ENCODE measurements at regions not wholly inside any gene's neighbourhood (a gene's known extent, or its start where the extent isn't known, plus 50 kb on each side); places are given as distances from the start of the nearest gene placed in this dataset.

DNA sequence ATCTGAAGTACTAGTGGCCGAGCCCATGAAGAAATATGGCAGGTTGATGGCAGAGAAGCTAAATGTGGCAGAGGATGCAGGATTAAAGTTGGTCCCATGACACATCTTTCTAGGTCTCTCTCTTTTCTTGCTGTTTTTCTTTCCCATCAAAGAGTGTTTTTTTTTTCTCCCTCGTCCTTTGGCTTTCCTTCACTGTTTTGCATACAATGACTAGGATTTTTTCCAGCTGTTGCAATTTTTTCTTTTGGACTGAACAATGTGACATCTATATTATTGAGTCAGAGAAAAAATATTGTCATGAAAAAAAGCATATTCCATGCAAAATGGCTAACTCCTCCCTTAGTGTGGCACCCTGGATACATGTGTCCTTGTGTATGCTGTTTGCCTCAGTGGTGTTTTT lies 939.5 kb upstream of the FANCL start:
- no peaks in the 10 kb centered on the region for H3K27me3 ChIP-seq (ENCODE audit: insufficient read depth in 3 of 3, low read length in 2 of 3)
- H3K9me3 ChIP-seq, result no peaks in the 10 kb centered on the region
- ATAC-seq (no peak), DNase-seq (no peak)
- intact Hi-C loops (cut with DNase I), result no loop called here
- H3K36me3 ChIP-seq (ENCODE audit: insufficient read depth in 1 of 2, low read depth in 1 of 2), result no peaks in the 10 kb centered on the region
- 40 to 56% (median 44%) methylated on average over 2 of the region's 2 CpGs for WGBS, 3 donors
- TF ChIP-seq, protein P1, sequence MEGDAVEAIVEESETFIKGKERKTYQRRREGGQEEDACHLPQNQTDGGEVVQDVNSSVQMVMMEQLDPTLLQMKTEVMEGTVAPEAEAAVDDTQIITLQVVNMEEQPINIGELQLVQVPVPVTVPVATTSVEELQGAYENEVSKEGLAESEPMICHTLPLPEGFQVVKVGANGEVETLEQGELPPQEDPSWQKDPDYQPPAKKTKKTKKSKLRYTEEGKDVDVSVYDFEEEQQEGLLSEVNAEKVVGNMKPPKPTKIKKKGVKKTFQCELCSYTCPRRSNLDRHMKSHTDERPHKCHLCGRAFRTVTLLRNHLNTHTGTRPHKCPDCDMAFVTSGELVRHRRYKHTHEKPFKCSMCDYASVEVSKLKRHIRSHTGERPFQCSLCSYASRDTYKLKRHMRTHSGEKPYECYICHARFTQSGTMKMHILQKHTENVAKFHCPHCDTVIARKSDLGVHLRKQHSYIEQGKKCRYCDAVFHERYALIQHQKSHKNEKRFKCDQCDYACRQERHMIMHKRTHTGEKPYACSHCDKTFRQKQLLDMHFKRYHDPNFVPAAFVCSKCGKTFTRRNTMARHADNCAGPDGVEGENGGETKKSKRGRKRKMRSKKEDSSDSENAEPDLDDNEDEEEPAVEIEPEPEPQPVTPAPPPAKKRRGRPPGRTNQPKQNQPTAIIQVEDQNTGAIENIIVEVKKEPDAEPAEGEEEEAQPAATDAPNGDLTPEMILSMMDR (IDR thresholded peaks at IDR 0.05), result no peak
- no peaks in the 10 kb centered on the region for H3K4me1 ChIP-seq
- H3K4me3 ChIP-seq, result no peak overlapping the region
- no peak overlapping the region for H3K27ac ChIP-seq

DNA sequence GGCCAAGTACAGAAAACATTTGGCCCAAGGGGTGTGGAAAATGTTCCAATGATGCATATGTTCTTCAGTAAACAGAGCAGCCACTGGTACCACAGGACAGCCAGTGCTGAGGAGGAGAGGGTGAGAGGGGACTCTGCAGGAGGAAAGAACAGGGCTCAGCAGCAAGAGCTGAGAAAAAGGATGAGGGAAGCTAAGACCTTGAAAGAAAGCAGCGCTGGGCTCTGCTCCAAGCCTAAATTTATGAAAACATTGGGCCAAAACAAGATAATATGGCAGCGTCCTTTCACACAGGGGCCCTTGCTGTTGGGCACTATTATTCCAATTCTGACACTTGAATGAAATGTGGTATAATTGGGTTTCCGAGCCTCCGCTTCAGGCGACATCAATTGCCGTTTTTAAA lies 939.0 kb upstream of the FANCL start:
- Histone ChIP-seq H3K9me3 (no peaks in the 10 kb centered on the region), H3K4me1 (no peaks in the 10 kb centered on the region), H3K27ac (no peak overlapping the region), H3K36me3 (ENCODE audit: insufficient read depth in 1 of 2, low read depth in 1 of 2) (no peaks in the 10 kb centered on the region), H3K27me3 (ENCODE audit: insufficient read depth in 3 of 3, low read length in 2 of 3) (no peaks in the 10 kb centered on the region), H3K4me3 (no peak overlapping the region)
- ATAC-seq (no peak), DNase-seq (no peak)
- WGBS, 3 donors, result 83 to 89% (median 85%) methylated on average over 6 of the region's 6 CpGs
- TF ChIP-seq, protein P1 (IDR thresholded peaks at IDR 0.05), result no peak
- intact Hi-C loops (cut with DNase I), result no loop called here

DNA sequence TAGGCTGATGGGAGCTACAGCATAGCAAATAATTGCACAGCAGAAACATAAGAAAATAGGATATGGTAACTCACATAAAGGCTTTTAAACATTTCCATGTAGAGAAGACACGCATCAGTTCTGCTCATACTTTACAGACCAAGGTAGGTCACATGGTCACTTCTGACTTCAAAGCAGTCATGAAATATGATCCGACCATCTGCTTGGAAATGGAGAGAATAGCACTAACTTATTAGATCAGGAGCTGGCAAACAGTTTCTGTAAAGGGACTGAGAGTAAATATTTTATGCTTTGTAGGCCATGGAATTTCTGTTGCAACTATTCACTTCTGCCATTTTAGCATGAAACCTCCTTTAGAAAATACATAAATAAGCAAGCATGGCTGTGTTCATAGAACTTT lies 936.6 kb upstream of the FANCL start:
- no peak overlapping the region for H3K4me3 ChIP-seq
- TF ChIP-seq, protein P1 (IDR thresholded peaks at IDR 0.05), result no peak
- no peaks in the 10 kb centered on the region for H3K4me1 ChIP-seq
- H3K27ac ChIP-seq, result no peak overlapping the region
- H3K27me3 ChIP-seq (ENCODE audit: insufficient read depth in 3 of 3, low read length in 2 of 3), result peaks cover 0 to 1% (median 0%) of the 10 kb centered on the region in 3 donors
- WGBS, 3 donors, result 28 to 34% (median 30%) methylated on average over 2 of the region's 2 CpGs
- DNase-seq, result no peak
- H3K9me3 ChIP-seq, result no peaks in the 10 kb centered on the region
- no peaks in the 10 kb centered on the region for H3K36me3 ChIP-seq (ENCODE audit: insufficient read depth in 1 of 2, low read depth in 1 of 2)
- no peak for ATAC-seq
- intact Hi-C loops (cut with DNase I), result no loop called here

DNA sequence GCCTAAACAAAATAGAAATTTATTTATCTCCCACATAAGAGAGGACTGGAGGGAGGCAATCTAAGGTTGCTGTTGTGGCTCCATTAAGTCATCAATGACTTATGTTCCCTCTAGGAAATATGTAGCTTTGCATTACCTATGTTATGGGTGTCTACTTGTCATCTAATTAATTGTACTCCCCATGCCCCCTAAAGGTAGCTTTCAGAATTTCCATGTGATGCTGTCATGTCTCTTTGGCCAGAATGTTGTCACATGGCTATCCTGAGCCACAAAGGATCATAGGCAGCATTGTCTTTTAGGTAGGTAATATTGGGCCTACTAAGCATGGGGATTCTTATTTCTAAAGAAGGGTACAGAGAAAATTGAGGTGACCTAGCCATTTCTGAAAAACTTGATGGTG lies 935.6 kb upstream of the FANCL start:
- peaks cover 0 to 1% (median 0%) of the 10 kb centered on the region in 3 donors for H3K27me3 ChIP-seq (ENCODE audit: insufficient read depth in 3 of 3, low read length in 2 of 3)
- ATAC-seq, result no peak
- no peak overlapping the region for H3K4me3 ChIP-seq
- no peaks in the 10 kb centered on the region for H3K9me3 ChIP-seq
- H3K27ac ChIP-seq, result no peak overlapping the region
- H3K36me3 ChIP-seq (ENCODE audit: insufficient read depth in 1 of 2, low read depth in 1 of 2), result no peaks in the 10 kb centered on the region
- TF ChIP-seq, protein P1 (IDR thresholded peaks at IDR 0.05), result no peak
- H3K4me1 ChIP-seq, result no peaks in the 10 kb centered on the region
- no peak for DNase-seq
- intact Hi-C loops (cut with DNase I), result no loop called here

DNA sequence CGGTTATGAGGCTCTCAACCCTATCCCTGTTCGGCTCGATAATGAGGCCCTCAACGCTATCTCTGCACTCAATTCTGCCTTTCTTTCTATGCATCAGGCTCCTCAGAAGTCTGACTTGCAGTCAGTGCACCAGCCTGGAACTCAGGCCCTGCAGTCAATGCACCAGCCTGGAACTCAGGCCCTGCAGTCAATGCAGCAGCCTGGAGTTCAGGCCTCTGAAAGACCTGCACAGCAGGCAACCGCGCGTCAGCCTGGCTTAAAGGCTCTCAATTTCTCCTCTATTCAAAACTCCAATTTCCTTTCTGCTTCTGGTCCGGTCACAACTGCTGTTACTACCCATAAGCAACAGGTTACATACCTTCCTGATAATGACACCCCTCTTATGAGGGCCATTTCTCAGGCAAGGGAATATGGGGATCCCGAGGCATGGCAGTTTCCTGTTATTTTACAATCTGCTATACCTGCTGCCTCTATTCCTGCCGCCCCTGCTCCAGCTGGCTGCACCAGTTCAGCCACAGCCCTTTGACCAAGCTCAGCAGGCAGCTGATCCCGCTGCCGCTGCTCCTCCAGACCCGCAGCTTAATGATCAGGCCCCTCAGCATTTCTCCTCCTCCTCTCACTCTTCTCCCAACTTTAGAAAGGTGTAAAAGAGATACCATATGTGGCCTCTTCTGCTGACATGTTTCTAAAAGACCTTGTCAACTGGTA lies 933.6 kb upstream of the FANCL start:
- H3K27me3 ChIP-seq (ENCODE audit: insufficient read depth in 3 of 3, low read length in 2 of 3), result peaks cover 0 to 1% (median 0%) of the 10 kb centered on the region in 3 donors
- 69 to 77% (median 70%) methylated on average over 12 to 13 of the region's 13 CpGs for WGBS, 3 donors

More for the DNA sequence above, 933.6 kb upstream of the FANCL start:
- intact Hi-C loops (cut with DNase I), result no loop called here
- DNase-seq (no peak), ATAC-seq (no peak)
- Histone ChIP-seq H3K4me1 (no peaks in the 10 kb centered on the region), H3K9me3 (no peaks in the 10 kb centered on the region), H3K4me3 (no peak overlapping the region), H3K27ac (no peak overlapping the region), H3K36me3 (ENCODE audit: insufficient read depth in 1 of 2, low read depth in 1 of 2) (no peaks in the 10 kb centered on the region)
- TF ChIP-seq, protein P1 (IDR thresholded peaks at IDR 0.05), result no peak
